T-cell (primary cell): ENCODE measurements at regions not wholly inside any gene's neighbourhood (a gene's known extent, or its start where the extent isn't known, plus 50 kb on each side); places are given as distances from the start of the nearest gene placed in this dataset.

ENCODE experiments used
- ATAC-seq, 4 experiments: fragments of 200-7000 bp in 3 of 4; fragments of 150-1000 bp in 1 of 4; cut with Tn5 transposase; replicated peaks in 1 of 4; 1 replicate in 3 of 4; 2 replicates in 1 of 4; pipeline ENCODE4 v1.10.0; 2021; ENCODE audit warnings: moderate library complexity in 3 of 4, mild to moderate bottlenecking in 2 of 4, moderate number of reproducible peaks in 1 of 4
- CTCF ChIA-PET, 2 donors: fragments of 300-600 bp; sonication (Branson Sonifier 250); formaldehyde crosslinking; loops; one replicate each; lab custom pipeline; 2022; ENCODE audit warnings: antibody characterized with exemption in 2 of 2; lab: Charles Lee
- POLR2A ChIA-PET, 2 donors: fragments of 300-600 bp; sonication (Branson Sonifier 250); formaldehyde crosslinking; loops; one replicate each; lab custom pipeline; 2022; ENCODE audit warnings: antibody characterized with exemption in 2 of 2; lab: Charles Lee
- DNase-seq, 35 experiments: peaks; one replicate each; pipeline versions ENCODE4 v3.0.0 to v3.0.0-alpha.2; 2013 to 2023
- H3K27ac ChIP-seq: one replicate; pipeline ENCODE4 v1.5.1; 2013; ENCODE audit warnings: low read length
- H3K27me3 ChIP-seq, 2 experiments: replicated peaks in 1 of 2; 1 replicate in 1 of 2; 2 replicates in 1 of 2; pipeline versions ENCODE4 v1.6.1 to v1.7.0; 2013; ENCODE audit warnings: low read length in 1 of 2, mixed read lengths in 1 of 2; ENCODE audit not compliant: control insufficient read depth in 2 of 2, insufficient read depth in 2 of 2; ENCODE audit errors: extremely low read depth in 1 of 2
- H3K36me3 ChIP-seq, 2 donors: 1 replicate in 1 of 2; 2 replicates in 1 of 2; pipeline versions ENCODE4 v1.6.1 to v1.7.0; 2013; ENCODE audit warnings: low read length in 1 of 2; ENCODE audit not compliant: control insufficient read depth in 2 of 2, insufficient read depth in 1 of 2; ENCODE audit errors: extremely low read depth in 1 of 2
- H3K4me1 ChIP-seq, 2 experiments: 1 replicate in 1 of 2; 2 replicates in 1 of 2; pipeline versions ENCODE4 v1.6.1 to v1.7.0; 2013; ENCODE audit warnings: low read length in 2 of 2, mixed read lengths in 1 of 2; ENCODE audit not compliant: insufficient read depth in 2 of 2, control insufficient read depth in 1 of 2; ENCODE audit errors: extremely low read depth in 1 of 2
- H3K4me3 ChIP-seq, 2 donors: 1 replicate in 1 of 2; 2 replicates in 1 of 2; pipeline versions ENCODE4 v1.5.1 to v1.7.0; 2013; ENCODE audit warnings: mild to moderate bottlenecking in 2 of 2, low read length in 1 of 2, moderate library complexity in 1 of 2; ENCODE audit not compliant: control insufficient read depth in 1 of 2; ENCODE audit errors: extremely low read depth in 1 of 2
- H3K9me3 ChIP-seq: 2 replicates; pipeline ENCODE4 v1.7.0; 2013
- H3K27ac Mint-ChIP-seq, 2 donors: one replicate each; pipeline ENCODE4 v1.8.0; 2020 to 2021; ENCODE audit warnings: mild to moderate bottlenecking in 2 of 2, mixed read lengths in 2 of 2
- H3K27me3 Mint-ChIP-seq, 2 donors: one replicate each; pipeline ENCODE4 v1.8.0; 2021 to 2022; ENCODE audit warnings: mixed read lengths in 2 of 2
- H3K36me3 Mint-ChIP-seq: one replicate; pipeline ENCODE4 v1.8.0; 2021; ENCODE audit warnings: mixed read lengths
- H3K4me1 Mint-ChIP-seq, 3 donors: one replicate each; pipeline ENCODE4 v1.8.0; 2020 to 2022; ENCODE audit warnings: mixed read lengths in 3 of 3, mild to moderate bottlenecking in 1 of 3
- H3K4me3 Mint-ChIP-seq, 3 donors: one replicate each; pipeline ENCODE4 v1.8.0; 2020 to 2022; ENCODE audit warnings: mild to moderate bottlenecking in 3 of 3, mixed read lengths in 3 of 3, moderate library complexity in 3 of 3
- H3K9me3 Mint-ChIP-seq, 3 donors: one replicate each; pipeline ENCODE4 v1.8.0; 2020 to 2022; ENCODE audit warnings: mixed read lengths in 3 of 3
- WGBS: methylation state at CpG from one replicate; pipeline ENCODE4 v1.1.5; 2013; ENCODE audit warnings: missing lambda C conversion rate; ENCODE audit not compliant: insufficient coverage; 5-methylcytosine and 5-hydroxymethylcytosine counted together

DNA sequence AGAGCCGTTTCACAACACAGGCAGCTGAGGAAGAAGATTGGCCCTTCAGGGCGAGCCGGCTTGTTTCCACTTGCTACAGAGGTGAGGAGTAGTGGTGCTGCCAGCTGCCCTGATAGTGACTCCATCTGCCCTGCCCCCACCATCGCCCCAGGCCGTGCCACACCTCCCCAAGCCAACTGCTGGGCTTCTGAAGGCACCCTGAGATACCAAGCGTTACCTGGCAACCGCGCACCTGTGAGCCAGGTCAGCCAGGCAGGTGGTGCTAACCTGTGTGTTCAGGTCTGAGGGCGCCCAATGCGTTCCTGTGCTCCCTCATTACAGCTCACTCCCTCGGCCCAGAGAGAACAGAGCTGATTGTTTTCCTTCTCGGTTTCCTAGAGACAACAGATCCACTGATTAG, 299.1 kb upstream of the ID4 start:
- 84% methylated on average over 6 of the region's 12 CpGs for WGBS
- Mint-ChIP-seq H3K9me3 (peaks cover 3 to 16% (median 15%) of the 10 kb centered on the region in 3 donors), H3K4me3 (no peak overlapping the region), H3K36me3 (no peaks in the 10 kb centered on the region), H3K27ac (no peak overlapping the region), H3K27me3 (no peaks in the 10 kb centered on the region), H3K4me1 (no peaks in the 10 kb centered on the region)
- ChIA-PET CTCF (no interaction called here), POLR2A (no interaction called here)
- no peaks in the 10 kb centered on the region for H3K27me3 ChIP-seq
- no peaks in the 10 kb centered on the region for H3K9me3 ChIP-seq
- H3K4me1 ChIP-seq, result no peaks in the 10 kb centered on the region
- no peaks in the 10 kb centered on the region for H3K36me3 ChIP-seq
- no peak for ATAC-seq
- H3K27ac ChIP-seq, result no peak overlapping the region
- DNase-seq, result no peak
- no peak overlapping the region for H3K4me3 ChIP-seq

DNA sequence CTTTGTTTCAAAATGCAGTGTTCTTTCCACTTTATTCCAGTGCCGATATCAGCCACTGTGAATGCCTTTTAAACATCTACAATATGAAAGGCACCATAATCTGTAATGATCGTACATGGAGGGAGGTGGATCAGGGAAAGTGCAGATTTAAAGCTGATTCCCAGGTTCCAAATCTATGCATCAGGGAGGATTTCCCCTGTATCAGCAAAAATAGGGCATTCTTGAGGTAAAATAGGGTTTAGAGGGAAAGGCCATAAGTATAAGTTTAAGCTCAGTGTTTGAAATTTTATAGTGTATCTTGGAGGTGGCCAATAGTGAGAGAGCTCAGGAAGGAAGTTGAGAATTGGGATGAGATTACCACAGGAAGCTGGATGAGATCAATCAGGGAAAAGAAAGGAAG, 289.7 kb upstream of the ID4 start:
- Histone ChIP-seq H3K36me3 (no peaks in the 10 kb centered on the region), H3K4me3 (no peak overlapping the region), H3K4me1 (no peaks in the 10 kb centered on the region), H3K27me3 (no peaks in the 10 kb centered on the region), H3K27ac (no peak overlapping the region), H3K9me3 (no peaks in the 10 kb centered on the region)
- ChIA-PET CTCF (no interaction called here), POLR2A (no interaction called here)
- Mint-ChIP-seq H3K27ac (no peak overlapping the region), H3K4me3 (no peak overlapping the region), H3K27me3 (no peaks in the 10 kb centered on the region), H3K36me3 (no peaks in the 10 kb centered on the region), H3K9me3 (peaks cover 0 to 3% (median 2%) of the 10 kb centered on the region in 3 donors), H3K4me1 (no peaks in the 10 kb centered on the region)
- 67% methylated on average over 1 of the region's 2 CpGs for WGBS
- DNase-seq (no peak), ATAC-seq (no peak)

DNA sequence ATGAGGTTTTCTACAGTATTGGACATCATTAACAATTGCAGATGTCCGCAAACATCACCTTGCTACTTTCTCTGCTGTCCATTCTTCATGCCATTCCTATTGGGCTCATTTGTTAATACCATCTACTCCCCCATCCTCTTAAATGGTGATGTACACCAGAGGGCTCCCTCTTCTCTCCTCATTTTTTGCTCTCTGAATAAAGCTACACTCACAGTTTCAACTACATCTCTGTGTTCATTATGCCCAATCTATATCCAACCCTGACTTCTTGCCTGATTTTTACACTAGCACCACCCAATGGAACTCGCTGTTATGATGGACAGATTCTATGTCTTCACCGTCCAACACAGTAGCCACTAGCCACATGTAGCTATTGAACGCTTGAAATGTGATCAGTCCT, 288.1 kb upstream of the ID4 start:
- no peaks in the 10 kb centered on the region for H3K27me3 ChIP-seq
- no peaks in the 10 kb centered on the region for H3K36me3 ChIP-seq
- H3K4me3 Mint-ChIP-seq, result no peak overlapping the region
- ATAC-seq (no peak), DNase-seq (no peak)
- no peak overlapping the region for H3K27ac Mint-ChIP-seq
- CTCF ChIA-PET, result no interaction called here
- H3K4me1 ChIP-seq, result no peaks in the 10 kb centered on the region
- H3K4me3 ChIP-seq, result no peak overlapping the region
- H3K9me3 ChIP-seq, result no peaks in the 10 kb centered on the region
- no peaks in the 10 kb centered on the region for H3K4me1 Mint-ChIP-seq
- H3K9me3 Mint-ChIP-seq, result peaks cover 0 to 11% (median 4%) of the 10 kb centered on the region in 3 donors
- no peak overlapping the region for H3K27ac ChIP-seq
- no peaks in the 10 kb centered on the region for H3K27me3 Mint-ChIP-seq
- WGBS, result 100% methylated on average over 3 of the region's 4 CpGs
- no peaks in the 10 kb centered on the region for H3K36me3 Mint-ChIP-seq
- POLR2A ChIA-PET, result no interaction called here

DNA sequence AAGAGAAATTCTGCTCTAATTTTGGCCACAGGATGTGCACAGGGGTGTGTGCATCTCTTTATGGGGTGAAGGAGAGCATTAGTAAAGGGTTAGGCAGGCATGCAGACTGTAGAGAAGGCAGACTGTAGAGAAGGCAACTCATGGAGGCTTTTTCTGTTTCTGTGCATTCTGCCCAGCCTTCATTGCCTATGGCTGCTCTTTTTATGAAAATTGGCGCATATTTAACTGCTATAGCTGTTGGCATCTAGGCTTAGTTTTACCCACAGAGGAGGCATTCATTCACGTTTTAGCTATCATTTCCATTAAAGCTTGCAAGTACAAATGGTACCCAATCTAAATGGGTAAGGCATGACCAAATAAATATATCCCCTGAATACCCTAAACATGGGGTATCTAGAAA, 286.8 kb upstream of the ID4 start:
- Mint-ChIP-seq H3K4me3 (no peak overlapping the region), H3K36me3 (no peaks in the 10 kb centered on the region), H3K9me3 (peaks cover 0 to 11% (median 6%) of the 10 kb centered on the region in 3 donors), H3K27ac (no peak overlapping the region), H3K4me1 (no peaks in the 10 kb centered on the region), H3K27me3 (no peaks in the 10 kb centered on the region)
- Histone ChIP-seq H3K27me3 (no peaks in the 10 kb centered on the region), H3K27ac (no peak overlapping the region), H3K4me3 (no peak overlapping the region), H3K4me1 (no peaks in the 10 kb centered on the region), H3K36me3 (no peaks in the 10 kb centered on the region), H3K9me3 (no peaks in the 10 kb centered on the region)
- no peak for ATAC-seq
- POLR2A ChIA-PET, result no interaction called here
- CTCF ChIA-PET, result no interaction called here
- no peak for DNase-seq
- WGBS, result 67% methylated on average over 2 of the region's 2 CpGs

DNA sequence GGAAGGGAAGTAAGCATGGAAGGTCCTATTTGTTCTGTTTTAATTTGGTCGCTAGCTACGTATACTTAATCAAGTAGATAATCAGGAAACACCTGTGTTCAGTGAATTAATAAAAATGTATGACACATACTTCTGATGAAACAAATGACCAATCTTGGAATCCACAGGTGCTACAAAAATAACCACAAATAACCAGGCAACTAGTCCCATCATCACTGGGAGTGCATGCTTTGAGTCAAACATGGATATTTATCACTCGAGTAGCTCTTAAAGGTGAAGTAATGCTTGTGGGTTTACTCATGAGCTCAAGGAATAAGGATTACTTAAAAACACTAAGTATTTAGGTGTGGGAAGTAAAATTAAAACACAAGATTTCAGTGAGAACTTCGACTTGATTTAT, 285.6 kb upstream of the ID4 start:
- ATAC-seq, result no peak
- Histone ChIP-seq H3K27me3 (no peaks in the 10 kb centered on the region), H3K9me3 (no peaks in the 10 kb centered on the region), H3K27ac (no peak overlapping the region), H3K4me1 (no peaks in the 10 kb centered on the region), H3K4me3 (no peak overlapping the region), H3K36me3 (no peaks in the 10 kb centered on the region)
- H3K27ac Mint-ChIP-seq, result no peak overlapping the region
- no peak for DNase-seq
- H3K27me3 Mint-ChIP-seq, result no peaks in the 10 kb centered on the region
- no peaks in the 10 kb centered on the region for H3K4me1 Mint-ChIP-seq
- H3K9me3 Mint-ChIP-seq, result peaks cover 5 to 15% (median 6%) of the 10 kb centered on the region in 3 donors
- no peak overlapping the region for H3K4me3 Mint-ChIP-seq
- no CpG with 5 or more reads among the region's 4 CpGs for WGBS
- no peaks in the 10 kb centered on the region for H3K36me3 Mint-ChIP-seq
- ChIA-PET POLR2A (no interaction called here), CTCF (no interaction called here)

DNA sequence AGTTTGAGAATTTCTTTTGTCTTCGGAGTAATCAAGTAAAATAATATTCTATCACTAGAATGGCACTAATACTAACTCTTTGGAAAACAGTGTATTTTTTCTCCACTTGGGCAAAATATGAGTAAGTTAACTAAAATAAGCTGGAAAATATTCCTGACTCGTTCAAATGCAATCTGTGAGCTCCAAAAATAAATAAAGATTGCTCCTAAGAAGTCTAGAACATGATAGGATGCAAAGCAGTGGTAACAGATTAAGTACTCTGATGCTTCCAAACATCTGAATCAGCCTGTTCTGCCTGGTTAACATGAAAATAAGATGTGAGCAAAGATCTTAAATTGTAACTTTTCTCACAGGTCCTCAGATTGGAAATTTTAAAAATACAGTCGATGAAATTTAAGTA, 285.1 kb upstream of the ID4 start:
- Mint-ChIP-seq H3K4me1 (no peaks in the 10 kb centered on the region), H3K27me3 (no peaks in the 10 kb centered on the region), H3K4me3 (no peak overlapping the region), H3K27ac (no peak overlapping the region), H3K36me3 (no peaks in the 10 kb centered on the region), H3K9me3 (peaks cover 5 to 15% (median 6%) of the 10 kb centered on the region in 3 donors)
- CTCF ChIA-PET, result no interaction called here
- H3K9me3 ChIP-seq, result no peaks in the 10 kb centered on the region
- POLR2A ChIA-PET, result interaction anchor here in 1 of 2 donors (0.5 kb wide), 1 partner anchor 1246 kb away, joined by 6 read pairs; no protein-coding TSS in a partner anchor
- DNase-seq (no peak), ATAC-seq (no peak)
- no peaks in the 10 kb centered on the region for H3K4me1 ChIP-seq
- H3K27me3 ChIP-seq, result no peaks in the 10 kb centered on the region
- no peaks in the 10 kb centered on the region for H3K36me3 ChIP-seq
- no peak overlapping the region for H3K4me3 ChIP-seq
- H3K27ac ChIP-seq, result no peak overlapping the region
- 20% methylated on average over 1 of the region's 3 CpGs for WGBS

DNA sequence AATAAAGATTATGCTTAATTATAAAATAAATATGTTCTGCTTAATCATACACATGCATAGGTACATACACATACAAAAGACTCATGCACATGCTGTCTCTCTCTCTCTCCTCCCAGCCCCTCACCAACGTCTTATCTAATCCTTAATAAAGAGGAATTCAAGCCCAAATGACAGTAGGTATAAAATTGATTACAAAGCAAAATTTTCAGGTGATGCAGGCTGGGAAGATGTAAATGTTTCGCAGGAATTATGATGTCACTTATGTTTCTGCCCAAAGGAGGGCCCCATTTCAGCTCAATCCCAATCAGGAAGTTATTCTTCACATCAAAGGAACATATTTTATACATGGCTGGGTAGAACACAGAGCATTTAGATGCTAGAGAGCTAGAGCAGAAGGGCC, 284.6 kb upstream of the ID4 start:
- H3K27me3 Mint-ChIP-seq, result no peaks in the 10 kb centered on the region
- WGBS, result no CpG with 5 or more reads among the region's 2 CpGs
- ChIA-PET POLR2A (interaction anchor here in 1 of 2 donors (0.5 kb wide), 1 partner anchor 1246 kb away, joined by 6 read pairs; no protein-coding TSS in a partner anchor), CTCF (no interaction called here)
- Histone ChIP-seq H3K4me1 (no peaks in the 10 kb centered on the region), H3K9me3 (no peaks in the 10 kb centered on the region), H3K27ac (no peak overlapping the region), H3K27me3 (no peaks in the 10 kb centered on the region), H3K4me3 (no peak overlapping the region), H3K36me3 (no peaks in the 10 kb centered on the region)
- no peak overlapping the region for H3K27ac Mint-ChIP-seq
- DNase-seq, result no peak
- H3K4me1 Mint-ChIP-seq, result no peaks in the 10 kb centered on the region
- no peaks in the 10 kb centered on the region for H3K36me3 Mint-ChIP-seq
- H3K9me3 Mint-ChIP-seq, result peaks cover 5 to 15% (median 6%) of the 10 kb centered on the region in 3 donors
- no peak for ATAC-seq
- H3K4me3 Mint-ChIP-seq, result no peak overlapping the region
